ENCODE measurements at regions not wholly inside any gene's neighbourhood (a gene's known extent, or its start where the extent isn't known, plus 50 kb on each side); places are given as distances from the start of the nearest gene placed in this dataset.

DNA sequence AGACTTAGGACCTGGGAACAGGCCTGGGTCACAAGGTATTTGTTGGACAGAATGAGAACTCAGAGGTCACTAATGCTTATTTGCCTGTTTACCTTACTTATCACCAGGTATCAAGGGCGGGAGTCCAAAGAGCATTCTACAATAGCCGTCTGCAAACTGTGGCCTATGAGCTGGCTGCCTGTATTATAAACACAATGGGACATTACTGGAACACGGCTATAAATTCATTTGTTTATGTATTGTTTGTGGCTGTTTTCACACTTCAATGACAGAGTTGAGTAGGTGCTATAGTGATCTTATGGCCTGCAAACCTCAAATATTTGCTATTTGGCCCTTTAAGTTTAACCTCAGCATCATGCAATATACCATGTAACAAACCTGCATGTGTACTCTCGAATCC, 76.6 kb upstream of the ASTN2 start:
- TF ChIP-seq, protein P1, sequence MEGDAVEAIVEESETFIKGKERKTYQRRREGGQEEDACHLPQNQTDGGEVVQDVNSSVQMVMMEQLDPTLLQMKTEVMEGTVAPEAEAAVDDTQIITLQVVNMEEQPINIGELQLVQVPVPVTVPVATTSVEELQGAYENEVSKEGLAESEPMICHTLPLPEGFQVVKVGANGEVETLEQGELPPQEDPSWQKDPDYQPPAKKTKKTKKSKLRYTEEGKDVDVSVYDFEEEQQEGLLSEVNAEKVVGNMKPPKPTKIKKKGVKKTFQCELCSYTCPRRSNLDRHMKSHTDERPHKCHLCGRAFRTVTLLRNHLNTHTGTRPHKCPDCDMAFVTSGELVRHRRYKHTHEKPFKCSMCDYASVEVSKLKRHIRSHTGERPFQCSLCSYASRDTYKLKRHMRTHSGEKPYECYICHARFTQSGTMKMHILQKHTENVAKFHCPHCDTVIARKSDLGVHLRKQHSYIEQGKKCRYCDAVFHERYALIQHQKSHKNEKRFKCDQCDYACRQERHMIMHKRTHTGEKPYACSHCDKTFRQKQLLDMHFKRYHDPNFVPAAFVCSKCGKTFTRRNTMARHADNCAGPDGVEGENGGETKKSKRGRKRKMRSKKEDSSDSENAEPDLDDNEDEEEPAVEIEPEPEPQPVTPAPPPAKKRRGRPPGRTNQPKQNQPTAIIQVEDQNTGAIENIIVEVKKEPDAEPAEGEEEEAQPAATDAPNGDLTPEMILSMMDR (conservative IDR thresholded peaks at IDR 0.05): no peak
- no peak for TF ChIP-seq EZH2 (IDR thresholded peaks at IDR 0.05; ENCODE audit: low read depth)
